ENCODE measurements at regions not wholly inside any gene's neighbourhood (a gene's known extent, or its start where the extent isn't known, plus 50 kb on each side); places are given as distances from the start of the nearest gene placed in this dataset.

DNA sequence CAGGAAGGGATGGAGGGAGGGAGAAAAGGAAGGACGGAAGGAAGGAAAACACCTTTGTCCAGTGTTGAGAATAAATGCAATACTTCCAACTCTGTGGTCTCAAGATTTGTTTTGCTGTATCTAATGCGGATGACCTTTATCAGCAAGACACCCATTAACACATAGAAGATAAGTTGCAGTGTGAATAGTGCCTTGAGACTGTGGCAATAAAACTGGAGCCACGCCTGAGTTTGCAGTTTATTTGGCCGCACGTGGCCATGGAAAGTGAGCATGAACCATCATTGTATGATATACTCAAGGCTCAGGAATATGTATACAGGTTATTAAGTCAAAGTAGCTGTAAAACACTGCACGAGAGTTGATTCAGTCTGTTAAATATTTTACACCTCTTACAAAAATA lies 113.6 kb upstream of the EEA1 start:
- Histone ChIP-seq H3K27me3 (no peaks in the 10 kb centered on the region), H3K9me3 (no peaks in the 10 kb centered on the region), H3K36me3 (no peaks in the 10 kb centered on the region), H3K4me3 (no peak overlapping the region), H3K27ac (no peak overlapping the region), H3K4me1 (no peaks in the 10 kb centered on the region)
- TF ChIP-seq CTCF (IDR thresholded peaks at IDR 0.05): no peak
- no peak for DNase-seq
- intact Hi-C loops (cut with DNase I; ENCODE audit: low total_unique reads): no loop called here

DNA sequence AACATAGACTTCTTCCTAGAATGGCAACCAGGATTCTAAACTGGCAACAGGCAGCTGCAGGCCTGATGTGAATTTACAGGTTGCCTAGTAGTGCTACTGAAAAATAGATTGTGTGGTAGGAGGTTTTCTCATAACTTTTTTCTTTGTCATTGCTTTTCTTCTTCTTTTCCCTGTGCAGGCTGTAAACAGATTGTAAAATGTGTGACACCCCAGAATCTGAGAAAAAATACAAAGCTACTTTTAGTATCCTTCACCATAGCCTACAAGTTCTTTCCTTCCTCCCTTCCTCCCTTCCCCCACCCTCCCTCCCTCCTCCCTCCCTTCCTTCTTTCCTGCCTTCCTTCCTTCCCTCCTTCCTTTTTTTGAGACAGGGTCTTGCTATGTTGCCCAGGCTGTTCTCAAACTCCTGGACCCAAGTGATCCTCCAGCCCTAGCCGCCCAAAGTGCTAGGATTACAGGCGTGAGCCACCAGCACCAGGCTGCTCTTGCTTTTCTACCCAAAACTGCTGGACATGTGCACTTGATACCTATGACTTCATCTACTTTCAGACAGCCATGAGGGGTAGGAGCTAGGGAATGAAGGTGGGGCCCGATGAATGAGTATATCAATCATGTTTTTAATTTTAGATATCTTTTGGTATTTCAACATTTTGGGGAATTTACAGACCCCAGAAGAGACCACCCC lies 114.2 kb upstream of the EEA1 start:
- Histone ChIP-seq H3K27ac (no peak overlapping the region), H3K27me3 (no peaks in the 10 kb centered on the region), H3K9me3 (no peaks in the 10 kb centered on the region), H3K4me1 (no peaks in the 10 kb centered on the region), H3K36me3 (no peaks in the 10 kb centered on the region), H3K4me3 (no peak overlapping the region)
- no peak for TF ChIP-seq POLR2A (IDR thresholded peaks at IDR 0.05)
- TF ChIP-seq CTCF (IDR thresholded peaks at IDR 0.05): no peak
- intact Hi-C loops (cut with DNase I; ENCODE audit: low total_unique reads): no loop called here
- DNase-seq: no peak

DNA sequence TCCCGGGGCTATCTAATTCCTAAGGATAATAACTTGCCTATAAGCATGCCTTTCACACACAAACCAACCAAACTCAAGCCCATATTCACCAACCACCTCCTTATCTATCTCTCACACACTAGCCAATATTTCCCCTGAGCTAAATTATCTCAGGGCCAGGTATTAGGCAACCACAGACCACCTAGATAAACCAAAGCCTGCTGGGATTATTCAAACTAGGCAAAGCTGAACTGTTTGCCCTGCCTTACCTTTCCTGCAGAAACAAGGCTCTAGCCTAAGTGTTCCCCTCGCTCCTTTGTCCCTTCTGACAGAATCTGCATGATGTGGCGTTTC lies 114.7 kb upstream of the EEA1 start:
- no peak for DNase-seq
- Histone ChIP-seq H3K36me3 (no peaks in the 10 kb centered on the region), H3K27ac (no peak overlapping the region), H3K4me1 (no peaks in the 10 kb centered on the region), H3K27me3 (no peaks in the 10 kb centered on the region), H3K4me3 (no peak overlapping the region), H3K9me3 (no peaks in the 10 kb centered on the region)
- intact Hi-C loops (cut with DNase I; ENCODE audit: low total_unique reads): no loop called here
- TF ChIP-seq POLR2A (IDR thresholded peaks at IDR 0.05) (no peak), CTCF (IDR thresholded peaks at IDR 0.05) (no peak)

DNA sequence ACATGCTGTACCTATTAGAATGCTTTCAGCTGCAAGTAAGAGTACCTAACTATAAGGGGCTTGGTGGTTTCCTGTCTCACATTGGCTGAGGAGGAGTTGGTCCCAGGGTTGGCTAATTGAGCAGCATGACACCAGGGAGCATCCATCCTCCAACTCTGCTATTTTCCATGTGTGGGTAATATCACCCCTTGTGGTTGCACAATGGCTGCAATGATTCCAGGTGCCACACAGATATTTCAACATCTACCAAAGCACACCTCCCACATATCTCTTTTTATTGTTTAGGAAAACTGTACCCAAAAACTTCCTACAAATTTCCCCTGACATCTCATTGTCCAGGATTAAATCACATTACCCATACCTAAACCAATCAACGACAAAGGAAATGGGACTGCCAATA lies 118.0 kb upstream of the EEA1 start:
- intact Hi-C loops (cut with DNase I; ENCODE audit: low total_unique reads): no loop called here
- TF ChIP-seq CTCF (IDR thresholded peaks at IDR 0.05): no peak
- TF ChIP-seq POLR2A (IDR thresholded peaks at IDR 0.05): no peak
- Histone ChIP-seq H3K4me3 (no peak overlapping the region), H3K4me1 (no peaks in the 10 kb centered on the region), H3K27me3 (no peaks in the 10 kb centered on the region), H3K36me3 (no peaks in the 10 kb centered on the region), H3K27ac (no peak overlapping the region), H3K9me3 (no peaks in the 10 kb centered on the region)
- DNase-seq: no peak

DNA sequence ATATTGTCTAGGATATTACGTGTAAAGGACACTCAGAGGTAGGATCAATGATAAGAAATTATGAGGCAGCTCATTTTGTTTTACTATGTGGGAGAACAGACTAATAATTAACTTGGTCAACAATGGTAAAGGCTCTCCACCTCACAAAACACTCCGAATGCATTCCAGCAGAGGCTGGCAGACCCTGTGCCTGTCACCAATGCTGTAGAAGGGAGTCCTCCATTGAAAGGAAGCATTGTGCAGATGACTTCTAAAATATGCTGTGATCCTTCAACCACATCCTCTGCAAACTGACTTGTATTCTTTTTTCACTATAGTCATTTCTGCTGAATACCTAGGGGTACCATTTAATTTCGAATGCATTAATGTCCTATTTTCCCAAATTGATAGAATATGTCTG lies 119.6 kb upstream of the EEA1 start:
- Histone ChIP-seq H3K4me1 (no peaks in the 10 kb centered on the region), H3K27me3 (no peaks in the 10 kb centered on the region), H3K36me3 (no peaks in the 10 kb centered on the region), H3K9me3 (no peaks in the 10 kb centered on the region), H3K4me3 (no peak overlapping the region), H3K27ac (no peak overlapping the region)
- DNase-seq: no peak
- intact Hi-C loops (cut with DNase I; ENCODE audit: low total_unique reads): no loop called here
- TF ChIP-seq POLR2A (IDR thresholded peaks at IDR 0.05) (no peak), CTCF (IDR thresholded peaks at IDR 0.05) (no peak)

All from uterus (tissue), 3 donors.